ENCODE measurements at regions not wholly inside any gene's neighbourhood (a gene's known extent, or its start where the extent isn't known, plus 50 kb on each side); places are given as distances from the start of the nearest gene placed in this dataset.

- no peak for ATAC-seq (replicated peaks)
- Mint-ChIP-seq H3K36me3 (no peaks in the 10 kb centered on the region), H3K4me1 (no peaks in the 10 kb centered on the region), H3K27ac (no peak overlapping the region), H3K9me3 (no peaks in the 10 kb centered on the region), H3K4me3 (no peak overlapping the region), H3K27me3 (peaks cover 11 to 23% of the 10 kb centered on the region in 2 donors)
- no peak for DNase-seq
Observed at GRCh38 chr10:94098896-94099295, 105.2 kb downstream of the PLCE1 start.

GRCh38 chr10:94101894-94102293 lies 108.2 kb downstream of the PLCE1 start:
- no peak overlapping the region for H3K4me3 Mint-ChIP-seq
- no peaks in the 10 kb centered on the region for H3K9me3 Mint-ChIP-seq
- no peaks in the 10 kb centered on the region for H3K4me1 Mint-ChIP-seq
- DNase-seq (no peak), ATAC-seq (replicated peaks) (no peak)
- H3K27ac Mint-ChIP-seq = no peak overlapping the region
- peaks cover 12 to 23% of the 10 kb centered on the region in 2 donors for H3K27me3 Mint-ChIP-seq
- no peaks in the 10 kb centered on the region for H3K36me3 Mint-ChIP-seq

GRCh38 chr10:94102436-94102835 lies 108.7 kb downstream of the PLCE1 start:
- DNase-seq (no peak), ATAC-seq (replicated peaks) (no peak)
- Mint-ChIP-seq H3K36me3 (no peaks in the 10 kb centered on the region), H3K27ac (no peak overlapping the region), H3K9me3 (no peaks in the 10 kb centered on the region), H3K4me1 (no peaks in the 10 kb centered on the region), H3K27me3 (peaks cover 14 to 24% of the 10 kb centered on the region in 2 donors), H3K4me3 (no peak overlapping the region)

GRCh38 chr10:94103192-94103591 lies 109.5 kb downstream of the PLCE1 start:
- Mint-ChIP-seq H3K4me1 (no peaks in the 10 kb centered on the region), H3K27me3 (peaks cover 14 to 24% of the 10 kb centered on the region in 2 donors), H3K27ac (no peak overlapping the region), H3K4me3 (no peak overlapping the region), H3K36me3 (no peaks in the 10 kb centered on the region), H3K9me3 (no peaks in the 10 kb centered on the region)
- no peak for DNase-seq
- no peak for ATAC-seq (replicated peaks)

GRCh38 chr10:94103801-94104221 lies 110.1 kb downstream of the PLCE1 start:
- no peak for ATAC-seq (replicated peaks)
- Mint-ChIP-seq H3K36me3 (no peaks in the 10 kb centered on the region), H3K4me3 (no peak overlapping the region), H3K9me3 (no peaks in the 10 kb centered on the region), H3K4me1 (no peaks in the 10 kb centered on the region), H3K27me3 (peaks cover 14 to 24% of the 10 kb centered on the region in 2 donors), H3K27ac (no peak overlapping the region)
- DNase-seq = no peak

DNA sequence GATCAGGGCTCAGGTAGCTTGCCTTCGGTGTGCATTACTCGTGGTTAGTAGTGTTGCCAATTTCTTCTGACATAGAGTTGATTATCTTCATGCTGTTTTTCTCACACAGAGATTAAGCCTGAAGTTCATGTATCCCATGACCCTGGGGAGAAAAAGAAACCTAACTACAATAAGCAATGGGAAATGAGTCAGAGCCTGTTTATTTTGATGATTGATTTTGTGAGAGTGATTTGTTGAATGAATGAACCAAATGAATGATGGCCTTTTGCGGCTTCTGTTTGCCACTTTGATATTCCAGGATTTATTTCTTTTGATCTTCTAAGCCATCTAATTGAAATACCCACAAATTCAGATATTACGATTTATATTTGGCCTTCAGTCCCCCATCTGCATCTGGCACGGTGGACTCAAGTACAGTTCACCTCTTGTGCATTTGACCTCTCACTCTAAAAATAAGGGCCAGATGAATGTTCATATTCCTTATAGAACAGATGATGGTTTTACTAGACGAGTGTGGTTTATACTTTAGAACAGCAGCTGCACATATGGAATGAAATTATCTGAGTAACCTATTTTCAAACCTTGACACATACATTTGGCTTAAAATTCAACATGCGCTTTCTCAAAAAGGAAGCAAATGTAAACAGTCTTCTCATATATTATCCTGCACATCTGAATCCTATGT lies 110.7 kb downstream of the PLCE1 start:
- no peak for DNase-seq
- Mint-ChIP-seq H3K4me3 (no peak overlapping the region), H3K36me3 (no peaks in the 10 kb centered on the region), H3K4me1 (no peaks in the 10 kb centered on the region), H3K27me3 (peaks cover 13 to 24% of the 10 kb centered on the region in 2 donors), H3K27ac (no peak overlapping the region), H3K9me3 (no peaks in the 10 kb centered on the region)
- ATAC-seq (replicated peaks) = no peak

DNA sequence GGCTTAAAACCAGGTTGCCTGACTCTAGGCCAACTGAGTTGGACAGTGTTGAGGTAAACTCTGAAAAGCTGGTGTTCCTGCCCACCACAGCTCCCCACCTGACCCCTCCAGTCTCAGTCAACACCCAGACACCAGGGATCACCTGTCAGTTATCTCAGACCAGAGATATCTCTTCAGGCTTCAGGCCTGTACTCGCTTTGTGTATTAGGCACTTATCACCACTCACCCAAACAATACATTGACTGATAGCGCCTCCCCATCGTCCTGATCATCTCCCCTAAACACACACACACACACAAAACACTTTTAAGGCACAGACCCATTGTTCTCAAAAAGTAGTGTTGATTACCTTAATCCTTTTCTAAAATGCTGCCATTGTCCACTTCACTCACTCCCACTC lies 111.5 kb downstream of the PLCE1 start:
- ATAC-seq (replicated peaks) = no peak
- Mint-ChIP-seq H3K4me3 (no peak overlapping the region), H3K4me1 (no peaks in the 10 kb centered on the region), H3K36me3 (no peaks in the 10 kb centered on the region), H3K9me3 (no peaks in the 10 kb centered on the region), H3K27me3 (peaks cover 9 to 20% of the 10 kb centered on the region in 2 donors), H3K27ac (no peak overlapping the region)
- no peak for DNase-seq

- no peak overlapping the region for H3K4me3 Mint-ChIP-seq
- ATAC-seq (replicated peaks) = no peak
- H3K36me3 Mint-ChIP-seq = no peaks in the 10 kb centered on the region
Observed at GRCh38 chr10:94107191-94107590, 113.5 kb downstream of the PLCE1 start.

DNA sequence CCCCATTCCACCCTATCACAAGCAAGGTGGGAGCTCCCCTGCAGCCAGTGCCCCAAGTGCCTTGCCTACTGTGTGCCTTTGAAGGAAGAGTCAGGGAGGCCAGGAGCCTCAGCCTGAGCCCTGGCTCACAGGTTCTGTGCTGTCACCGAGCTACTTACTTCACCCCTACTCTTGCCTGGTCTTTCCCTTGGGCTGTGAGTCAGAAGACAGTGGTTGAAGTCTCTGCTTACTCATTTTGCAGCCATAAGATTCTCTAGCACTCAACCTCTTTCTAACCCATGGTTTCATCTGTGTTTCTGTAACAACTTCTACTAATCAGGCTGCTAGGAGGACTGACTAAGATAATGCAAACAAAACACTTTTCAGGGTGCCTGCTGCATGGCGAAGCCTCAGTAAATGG lies 114.5 kb downstream of the PLCE1 start:
- Mint-ChIP-seq H3K36me3 (no peaks in the 10 kb centered on the region), H3K4me3 (no peak overlapping the region), H3K4me1 (no peaks in the 10 kb centered on the region), H3K27me3 (peaks cover 7% of the 10 kb centered on the region in 2 donors), H3K9me3 (no peaks in the 10 kb centered on the region), H3K27ac (no peak overlapping the region)
- ATAC-seq (replicated peaks) (no peak), DNase-seq (no peak)

More at GRCh38 chr10:94107191-94107590, 113.5 kb downstream of the PLCE1 start:
- Mint-ChIP-seq H3K9me3 (no peaks in the 10 kb centered on the region), H3K27ac (no peak overlapping the region), H3K4me1 (no peaks in the 10 kb centered on the region), H3K27me3 (peaks cover 3 to 7% of the 10 kb centered on the region in 2 donors)
- DNase-seq = no peak

GRCh38 chr10:94111367-94111766 lies 117.6 kb downstream of the PLCE1 start:
- no peak overlapping the region for H3K27ac Mint-ChIP-seq
- DNase-seq (no peak), ATAC-seq (replicated peaks) (no peak)
- H3K4me1 Mint-ChIP-seq = no peaks in the 10 kb centered on the region
- no peaks in the 10 kb centered on the region for H3K36me3 Mint-ChIP-seq
- H3K4me3 Mint-ChIP-seq = no peak overlapping the region
- peaks cover 7 to 11% of the 10 kb centered on the region in 2 donors for H3K27me3 Mint-ChIP-seq
- H3K9me3 Mint-ChIP-seq = peaks cover 0 to 3% of the 10 kb centered on the region in 2 donors

DNA sequence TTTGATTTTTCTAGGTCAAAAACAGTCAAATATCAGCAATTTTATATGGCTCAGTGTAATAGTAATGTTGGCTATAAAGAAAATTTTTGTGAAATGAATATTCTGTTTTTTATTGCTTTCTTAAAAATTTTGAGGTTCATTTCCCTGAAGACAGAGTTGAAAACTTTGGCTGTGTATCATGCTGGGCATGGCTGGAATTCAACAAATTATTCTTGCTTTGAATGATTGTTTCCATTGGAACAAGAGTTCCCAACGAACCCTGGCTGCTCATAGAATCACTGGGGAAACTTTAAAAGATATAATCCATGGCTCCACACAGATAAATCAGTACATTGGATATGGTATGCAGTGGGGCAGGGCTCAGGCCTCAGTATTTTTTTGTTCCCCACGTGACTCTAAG lies 118.6 kb downstream of the PLCE1 start:
- Mint-ChIP-seq H3K36me3 (no peaks in the 10 kb centered on the region), H3K4me1 (no peaks in the 10 kb centered on the region), H3K27ac (no peak overlapping the region), H3K27me3 (peaks cover 0 to 8% of the 10 kb centered on the region in 2 donors), H3K9me3 (peaks cover 0 to 3% of the 10 kb centered on the region in 2 donors), H3K4me3 (no peak overlapping the region)
- DNase-seq = no peak
- no peak for ATAC-seq (replicated peaks)

DNA sequence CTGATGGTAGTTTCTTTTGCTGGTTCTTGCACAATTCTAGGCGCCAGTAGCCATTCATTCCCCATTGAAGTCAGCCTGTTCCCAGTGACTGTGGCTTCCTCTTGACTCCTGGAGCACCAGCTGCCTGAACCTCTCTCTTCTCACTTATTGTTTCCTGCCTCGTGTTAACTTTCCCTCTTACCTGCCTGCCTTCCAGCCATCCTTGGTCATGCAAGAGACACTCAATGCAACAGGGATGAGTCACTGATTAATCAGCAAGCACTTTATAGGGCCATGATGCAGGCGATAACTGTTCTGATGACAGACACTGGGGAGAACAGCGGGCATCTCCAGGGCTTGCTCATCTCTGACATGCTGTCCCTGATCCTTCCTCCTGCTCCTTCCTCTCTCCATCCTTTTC lies 122.0 kb downstream of the PLCE1 start:
- Mint-ChIP-seq H3K36me3 (no peaks in the 10 kb centered on the region), H3K9me3 (peaks cover 4 to 5% of the 10 kb centered on the region in 2 donors), H3K4me1 (no peaks in the 10 kb centered on the region), H3K27me3 (peaks cover 0 to 11% of the 10 kb centered on the region in 2 donors), H3K27ac (no peak overlapping the region), H3K4me3 (no peak overlapping the region)
- no peak for DNase-seq
- ATAC-seq (replicated peaks) = no peak

GRCh38 chr10:94116848-94117247 lies 123.1 kb downstream of the PLCE1 start:
- DNase-seq = no peak
- Mint-ChIP-seq H3K27me3 (peaks cover 0 to 11% of the 10 kb centered on the region in 2 donors), H3K36me3 (no peaks in the 10 kb centered on the region), H3K4me3 (no peak overlapping the region), H3K9me3 (peaks cover 4 to 5% of the 10 kb centered on the region in 2 donors), H3K27ac (no peak overlapping the region), H3K4me1 (no peaks in the 10 kb centered on the region)
- ATAC-seq (replicated peaks) = no peak

DNA sequence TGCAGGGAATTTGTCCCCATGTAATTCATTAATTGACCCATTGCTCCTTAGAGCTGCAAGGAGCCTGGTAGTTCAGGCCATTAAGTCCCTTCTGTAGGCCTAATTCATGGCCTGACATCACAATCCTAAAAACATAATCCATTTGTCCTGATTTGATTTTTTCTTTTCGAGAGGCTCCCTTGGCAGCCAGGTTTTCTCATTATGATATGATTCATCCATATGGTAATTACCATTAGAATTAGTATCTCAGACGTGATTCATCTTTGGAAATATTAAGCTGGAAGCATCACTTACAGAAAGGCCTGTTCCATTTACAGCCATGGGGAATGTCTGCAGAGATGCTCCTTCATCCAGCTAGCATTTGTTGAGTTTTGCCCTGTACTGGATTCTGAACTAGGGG lies 128.5 kb downstream of the PLCE1 start:
- peaks cover 2 to 4% of the 10 kb centered on the region in 2 donors for H3K9me3 Mint-ChIP-seq
- H3K27ac Mint-ChIP-seq = no peak overlapping the region
- H3K36me3 Mint-ChIP-seq = no peaks in the 10 kb centered on the region
- ATAC-seq (replicated peaks) (no peak), DNase-seq (no peak)
- H3K27me3 Mint-ChIP-seq = peaks cover 0 to 4% of the 10 kb centered on the region in 2 donors
- H3K4me1 Mint-ChIP-seq = no peaks in the 10 kb centered on the region
- no peak overlapping the region for H3K4me3 Mint-ChIP-seq

GRCh38 chr10:94123258-94123995 lies 129.7 kb downstream of the PLCE1 start:
- H3K36me3 Mint-ChIP-seq = no peaks in the 10 kb centered on the region
- no peak overlapping the region for H3K27ac Mint-ChIP-seq
- H3K27me3 Mint-ChIP-seq = peaks cover 0 to 6% of the 10 kb centered on the region in 2 donors
- ATAC-seq (replicated peaks) = no peak
- no peak overlapping the region for H3K4me3 Mint-ChIP-seq
- no peak for DNase-seq
- no peaks in the 10 kb centered on the region for H3K4me1 Mint-ChIP-seq
- peaks cover 3% of the 10 kb centered on the region in 2 donors for H3K9me3 Mint-ChIP-seq
